GM18868 (cell line): ENCODE measurements at regions not wholly inside any gene's neighbourhood (a gene's known extent, or its start where the extent isn't known, plus 50 kb on each side); places are given as distances from the start of the nearest gene placed in this dataset.

Source experiments
- ATAC-seq: cut with Tn5 transposase; IDR thresholded peaks from one replicate; pipeline ENCODE4 v1.9.1; 2021; ENCODE audit warnings: mild to moderate bottlenecking, moderate library complexity; ENCODE audit not compliant: unreplicated experiment

DNA sequence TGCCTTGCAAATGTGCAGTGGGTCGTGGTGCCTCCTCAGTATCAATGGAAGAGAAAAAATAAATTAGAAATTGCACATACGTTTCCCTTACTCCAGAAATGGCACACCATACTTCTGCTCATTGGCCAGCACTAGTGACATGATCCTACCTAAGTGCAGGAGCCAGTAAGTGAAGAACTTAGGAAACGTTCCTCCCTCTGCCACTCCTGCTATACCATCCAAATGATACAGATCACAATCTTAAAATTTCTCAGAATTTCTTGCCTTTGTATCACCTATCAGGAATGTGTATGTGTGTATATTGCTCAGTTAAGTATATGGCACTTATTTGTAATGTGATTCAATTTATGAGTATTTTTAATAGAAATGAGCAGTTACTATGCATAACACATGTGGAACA, 237.0 kb upstream of the UBE2E3 start:
- no peak for ATAC-seq

DNA sequence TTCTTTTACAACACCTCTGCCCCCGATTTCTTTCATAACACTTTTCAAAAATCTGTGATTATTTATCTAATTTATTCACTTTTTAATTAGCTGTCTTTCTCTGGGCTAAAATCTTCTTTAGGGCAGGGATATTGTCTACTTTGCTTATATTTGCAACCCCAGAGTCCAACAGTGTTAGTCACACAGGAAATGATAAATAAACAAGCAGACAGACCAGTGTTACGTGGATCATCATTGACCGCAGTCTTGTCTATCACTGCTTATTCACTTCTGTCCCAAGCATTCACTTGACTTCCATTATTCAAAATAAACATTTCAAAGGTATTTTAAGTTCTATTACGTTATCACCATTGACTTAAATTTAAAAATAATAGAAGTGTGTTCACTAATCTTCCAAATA, 237.6 kb upstream of the UBE2E3 start:
- no peak for ATAC-seq

- no peak for ATAC-seq
These were observed 241.3 kb upstream of the UBE2E3 start for GRCh38 chr2:180739070-180739469.

GRCh38 chr2:180735799-180736198, 244.6 kb upstream of the UBE2E3 start:
- no peak for ATAC-seq

GRCh38 chr2:180734382-180734781, 246.0 kb upstream of the UBE2E3 start:
- ATAC-seq, result no peak

DNA sequence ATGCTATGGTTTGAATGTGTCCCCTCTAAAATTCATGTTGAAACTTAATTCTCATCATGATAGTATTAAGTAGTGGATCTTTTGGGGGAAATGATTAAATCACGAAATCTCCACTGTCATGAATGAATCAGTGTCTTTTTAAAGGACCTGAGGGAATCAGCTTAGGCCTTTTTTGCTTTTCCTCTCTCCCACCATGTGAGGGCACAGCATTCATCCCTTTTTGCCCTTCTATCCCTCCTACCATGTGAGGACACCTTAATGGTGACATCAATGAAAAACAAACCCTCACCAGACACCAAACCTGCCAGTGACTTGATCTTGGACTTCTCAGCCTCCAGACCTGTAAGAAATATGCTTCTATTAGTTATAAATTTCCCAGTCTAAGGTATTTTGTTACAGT, 247.1 kb upstream of the UBE2E3 start:
- no peak for ATAC-seq

GRCh38 chr2:180732337-180732736, 248.1 kb upstream of the UBE2E3 start:
- ATAC-seq, result no peak

- ATAC-seq, result no peak
These were observed 249.4 kb upstream of the UBE2E3 start for GRCh38 chr2:180730976-180731375.

GRCh38 chr2:180728928-180729559, 251.4 kb upstream of the UBE2E3 start:
- no peak for ATAC-seq

DNA sequence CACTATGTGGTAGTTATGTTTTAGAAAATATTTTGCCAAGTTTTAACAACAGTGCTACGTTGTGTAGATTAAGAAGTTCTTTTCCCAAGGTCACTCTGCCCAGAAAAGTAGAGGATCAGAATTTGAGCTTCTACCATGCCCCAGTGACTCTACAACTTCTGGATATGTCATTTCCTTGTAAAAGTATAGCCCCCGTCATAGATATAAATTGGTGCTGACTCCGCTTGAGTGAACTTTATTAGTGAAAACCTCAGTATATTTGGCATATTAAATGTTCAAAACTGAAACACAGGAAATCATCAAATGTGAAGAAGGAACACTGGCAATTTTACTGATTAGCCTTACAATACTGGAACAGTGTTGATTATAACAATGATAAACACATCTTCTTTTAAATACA, 256.7 kb upstream of the UBE2E3 start:
- ATAC-seq, result no peak

- ATAC-seq, result no peak
These were observed 257.7 kb upstream of the UBE2E3 start for GRCh38 chr2:180722551-180723239.

DNA sequence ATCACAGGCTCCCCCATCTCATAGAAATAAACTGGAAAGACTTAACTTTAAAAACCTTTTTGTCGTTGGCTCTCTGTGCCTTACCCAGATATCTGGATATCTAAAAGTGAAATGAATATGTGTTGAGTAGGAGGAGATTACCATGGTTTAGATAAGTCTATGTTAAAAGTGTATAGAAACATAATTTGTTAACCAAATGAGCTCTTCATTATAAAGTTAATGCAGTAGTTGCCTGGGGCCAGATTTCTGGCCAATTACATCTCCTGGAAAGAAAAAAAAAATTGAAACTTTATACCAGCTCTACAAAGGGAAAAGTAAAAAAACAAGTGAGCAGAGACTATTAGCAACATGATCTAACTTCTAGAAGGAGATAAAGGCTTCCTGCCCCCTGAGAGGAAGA, 259.6 kb upstream of the UBE2E3 start:
- ATAC-seq, result no peak

GRCh38 chr2:180717588-180717987, 262.8 kb upstream of the UBE2E3 start:
- ATAC-seq, result no peak

DNA sequence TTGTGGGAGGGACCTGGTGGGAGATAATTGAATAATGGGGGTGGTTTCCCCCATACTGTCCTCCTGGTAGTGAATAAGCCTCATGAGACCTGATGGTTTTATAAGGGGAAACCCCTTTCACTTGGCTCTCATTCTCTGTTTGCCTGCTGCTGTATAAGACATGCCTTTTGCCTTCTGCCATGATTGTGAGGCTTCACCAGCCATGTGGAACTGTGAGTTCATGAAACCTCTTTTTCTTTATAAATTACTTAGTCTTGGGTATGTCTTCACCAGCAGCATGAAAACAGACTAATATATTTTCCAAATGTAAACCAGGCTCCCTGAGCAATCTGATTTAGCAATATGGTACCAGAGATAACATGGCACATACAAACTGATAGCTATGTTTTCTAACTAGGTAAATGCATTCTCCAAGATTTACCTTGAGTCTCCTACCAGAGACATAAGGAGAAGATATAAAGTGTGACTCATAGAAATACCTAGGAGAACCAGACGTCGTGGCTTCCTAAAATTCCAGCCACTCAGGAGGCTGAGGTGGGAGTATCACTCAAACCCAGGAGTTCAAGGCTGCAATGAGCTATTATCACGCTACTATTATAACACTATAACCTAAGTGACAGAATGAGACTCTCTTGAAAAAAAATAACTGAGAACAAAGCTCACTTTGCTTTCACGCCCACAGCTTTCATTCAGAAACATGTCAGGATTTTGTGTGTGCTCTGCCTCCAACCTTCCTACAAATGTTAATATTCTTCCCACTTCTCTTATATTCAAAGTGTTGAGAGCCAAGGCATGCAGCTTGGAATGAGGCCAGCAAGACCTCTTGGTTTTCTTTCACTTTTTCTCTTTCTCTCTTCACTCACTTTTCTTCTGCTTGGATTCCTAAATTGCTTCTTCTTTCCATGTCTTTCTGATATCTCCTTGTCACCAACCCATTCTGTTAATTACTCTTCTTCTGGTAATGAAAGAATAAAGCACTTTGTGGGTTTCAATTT, 263.9 kb upstream of the UBE2E3 start:
- ATAC-seq, result no peak

DNA sequence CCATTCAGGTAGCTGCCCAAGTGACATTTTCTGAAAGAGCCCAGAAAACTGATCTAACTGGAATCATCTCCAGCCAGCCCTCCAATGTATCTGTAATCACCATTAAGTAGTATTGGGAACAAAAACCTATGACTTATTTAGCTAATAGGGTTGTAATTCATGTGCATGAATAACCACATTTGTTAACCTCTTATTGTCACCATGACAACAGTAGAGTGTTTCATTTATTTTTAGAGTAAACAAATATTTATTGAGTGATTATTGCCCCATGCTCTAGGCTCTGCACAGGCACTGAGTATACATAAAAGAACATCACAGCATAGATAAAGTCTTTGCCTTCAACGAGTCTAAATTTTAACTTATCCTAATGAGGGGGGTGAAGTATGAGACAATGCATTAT, 265.4 kb upstream of the UBE2E3 start:
- ATAC-seq, result no peak

DNA sequence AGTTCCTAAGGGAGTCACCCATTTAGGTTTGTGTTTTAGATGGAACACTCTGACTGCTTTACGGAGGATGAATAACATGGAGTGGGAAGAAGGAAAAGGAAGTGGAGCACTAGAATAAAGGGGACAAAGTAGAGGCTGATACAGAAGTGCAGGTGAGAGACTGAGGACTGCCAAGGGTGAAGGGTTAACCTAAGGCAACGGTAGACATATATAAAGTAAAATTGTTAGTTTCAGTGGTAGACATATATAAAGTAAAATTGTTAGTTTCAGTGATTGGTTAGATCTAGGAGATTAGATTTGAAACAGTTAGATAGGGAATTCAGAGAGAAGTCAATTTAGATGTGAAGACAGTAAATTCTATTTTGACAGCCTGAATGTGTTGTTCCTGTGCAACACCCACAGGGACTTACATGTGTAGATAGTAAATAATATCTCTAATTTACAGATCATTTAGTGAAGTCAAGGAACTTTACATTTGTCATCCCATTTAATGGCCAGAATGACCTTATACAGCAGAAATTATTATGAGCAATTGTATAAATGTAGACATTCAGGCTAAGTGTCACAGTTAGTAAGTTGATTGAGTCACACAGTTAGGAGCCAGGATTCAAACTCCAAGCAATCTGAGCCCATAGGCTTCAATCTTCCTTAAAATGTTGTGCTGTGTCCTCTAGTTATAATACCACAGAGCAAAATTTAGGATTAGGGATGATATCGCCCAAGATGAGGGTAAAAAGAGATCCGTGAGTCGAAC, 270.8 kb upstream of the UBE2E3 start:
- no peak for ATAC-seq

- no peak for ATAC-seq
These were observed 272.6 kb upstream of the UBE2E3 start for GRCh38 chr2:180707884-180708205.

DNA sequence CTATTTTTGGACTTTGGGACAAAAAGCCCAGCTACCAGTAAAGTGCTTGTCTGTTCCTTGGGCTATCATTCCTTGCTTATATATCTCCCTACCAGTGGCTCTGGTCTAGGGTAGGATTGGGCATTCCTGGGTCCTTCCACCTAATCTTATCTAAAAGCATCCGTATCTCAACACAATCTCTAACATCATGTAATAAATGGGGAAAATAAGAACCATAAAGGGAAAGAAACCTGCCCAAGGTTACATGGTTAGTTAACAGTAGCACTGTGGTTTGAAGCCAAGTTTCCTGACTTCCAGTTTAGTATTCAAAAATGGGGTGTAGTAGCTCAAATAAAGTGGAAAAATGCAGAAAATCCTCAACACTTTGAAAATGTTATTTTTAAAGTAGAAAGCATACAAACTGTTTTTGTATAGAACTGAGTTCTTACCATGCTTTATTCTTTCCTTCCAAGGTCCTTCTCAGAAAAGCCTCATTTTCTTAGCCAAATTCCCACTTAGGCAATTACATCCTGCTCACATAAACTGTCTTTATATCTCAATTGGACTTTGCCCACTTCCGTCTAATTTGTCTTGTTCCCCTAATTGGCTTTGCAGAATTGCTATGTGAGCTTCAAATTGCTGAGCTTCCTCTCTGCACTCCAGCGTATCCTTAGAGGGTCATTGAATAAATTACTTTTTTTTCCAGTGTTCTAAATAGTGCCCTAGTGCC, 273.1 kb upstream of the UBE2E3 start:
- ATAC-seq, result no peak

DNA sequence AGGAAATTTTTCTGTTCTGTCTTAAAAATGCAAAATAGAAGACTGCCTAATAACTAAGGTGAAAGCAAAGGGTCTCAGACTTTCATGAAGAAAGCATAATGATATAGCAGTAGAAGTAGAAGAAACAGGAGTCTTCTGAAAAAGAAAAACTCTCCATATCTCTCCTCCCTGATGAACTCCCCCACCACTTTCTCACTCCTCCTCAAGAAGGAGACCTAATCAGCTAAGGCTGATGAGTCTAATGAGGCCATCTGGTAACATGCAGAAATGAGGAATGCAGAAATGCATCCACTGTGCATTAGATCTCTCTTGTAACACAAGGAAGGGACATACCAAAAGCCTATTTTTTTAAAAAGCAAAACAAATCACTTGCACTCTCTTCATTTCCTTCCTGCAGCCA, 273.7 kb upstream of the UBE2E3 start:
- ATAC-seq, result no peak

DNA sequence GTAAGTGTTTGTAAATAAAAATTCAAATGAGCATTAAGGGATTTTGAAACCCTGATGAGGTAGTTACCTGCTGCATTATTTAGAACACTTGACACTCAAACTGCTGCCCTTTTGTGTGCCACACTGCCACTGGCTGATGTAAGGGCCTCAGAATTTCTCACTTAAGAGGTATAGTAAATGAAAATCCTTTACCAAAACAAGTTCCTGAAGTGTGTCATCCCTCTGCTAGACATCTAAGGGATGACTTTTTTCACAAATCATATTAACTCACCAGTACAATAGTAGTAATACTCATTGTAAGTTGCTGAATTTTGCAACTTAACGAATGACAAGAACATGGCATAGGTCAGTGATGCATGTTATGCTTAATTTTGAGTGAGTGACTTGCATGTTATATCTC, 274.9 kb upstream of the UBE2E3 start:
- no peak for ATAC-seq

DNA sequence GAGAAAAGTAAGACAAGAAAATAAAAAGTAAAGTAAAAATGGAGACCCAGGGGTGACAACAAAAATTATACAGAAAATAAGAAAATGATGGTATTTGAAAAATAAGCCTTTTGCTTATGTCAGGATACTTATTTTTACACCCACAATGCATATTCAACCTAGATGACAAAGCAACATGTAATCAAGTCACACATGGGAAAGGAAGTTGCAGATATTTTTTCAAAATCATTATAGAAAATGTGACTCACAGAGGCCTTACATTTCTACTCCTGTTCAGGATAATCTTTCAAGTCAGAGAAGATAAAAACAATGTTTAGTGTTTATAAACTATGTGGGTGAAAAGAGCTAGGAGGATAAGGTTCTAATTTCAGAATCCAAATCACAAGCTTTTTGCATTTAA, 275.3 kb upstream of the UBE2E3 start:
- no peak for ATAC-seq
